HFFc6 (cell line): ENCODE measurements at regions not wholly inside any gene's neighbourhood (a gene's known extent, or its start where the extent isn't known, plus 50 kb on each side); places are given as distances from the start of the nearest gene placed in this dataset.

Source experiments
- DNase-seq: peaks from one replicate; pipeline ENCODE4 v3.0.0-alpha.2; 2018
- H3K27ac Mint-ChIP-seq: 2 replicates; pipeline ENCODE4 v1.8.0; 2020; ENCODE audit warnings: mild to moderate bottlenecking, mixed read lengths
- H3K27me3 Mint-ChIP-seq: 2 replicates; pipeline ENCODE4 v1.8.0; 2021; ENCODE audit warnings: mild to moderate bottlenecking, moderate library complexity, mixed read lengths; ENCODE audit not compliant: insufficient read depth
- H3K36me3 Mint-ChIP-seq: 2 replicates; pipeline ENCODE4 v1.8.0; 2021; ENCODE audit warnings: low read depth, mixed read lengths
- H3K4me1 Mint-ChIP-seq: 2 replicates; pipeline ENCODE4 v1.8.0; 2020; ENCODE audit warnings: low read depth, mixed read lengths
- H3K4me3 Mint-ChIP-seq: 2 replicates; pipeline ENCODE4 v1.8.0; 2020; ENCODE audit warnings: mild to moderate bottlenecking, moderate library complexity, mixed read lengths
- H3K9me3 Mint-ChIP-seq: 2 replicates; pipeline ENCODE4 v1.8.0; 2020; ENCODE audit warnings: mild to moderate bottlenecking, mixed read lengths
- CTCF ChIP-seq: fragments of 200-600 bp; sonication (generic); IDR thresholded peaks from 2 replicates; pipeline ENCODE4 v1.5.0; 2021; ENCODE audit warnings: antibody characterized with exemption, mild to moderate bottlenecking

GRCh38 chr5:107025712-107026497, 644.8 kb downstream of the EFNA5 start:
- Mint-ChIP-seq H3K27me3 (no peaks in the 10 kb centered on the region), H3K36me3 (no peaks in the 10 kb centered on the region), H3K4me1 (no peaks in the 10 kb centered on the region), H3K9me3 (peaks cover 32% of the 10 kb centered on the region), H3K4me3 (no peak overlapping the region), H3K27ac (no peak overlapping the region)
- no peak for TF ChIP-seq CTCF
- no peak for DNase-seq

GRCh38 chr5:107023732-107024131, 647.0 kb downstream of the EFNA5 start:
- Mint-ChIP-seq H3K36me3 (no peaks in the 10 kb centered on the region), H3K27me3 (no peaks in the 10 kb centered on the region), H3K27ac (no peak overlapping the region), H3K9me3 (peaks cover 40% of the 10 kb centered on the region), H3K4me3 (no peak overlapping the region), H3K4me1 (no peaks in the 10 kb centered on the region)
- no peak for DNase-seq
- TF ChIP-seq CTCF, result no peak

- H3K27me3 Mint-ChIP-seq, result no peaks in the 10 kb centered on the region
- H3K9me3 Mint-ChIP-seq, result peaks cover 47% of the 10 kb centered on the region
- no peak overlapping the region for H3K4me3 Mint-ChIP-seq
- H3K36me3 Mint-ChIP-seq, result no peaks in the 10 kb centered on the region
- DNase-seq, result no peak
- H3K27ac Mint-ChIP-seq, result no peak overlapping the region
- no peak for TF ChIP-seq CTCF
- no peaks in the 10 kb centered on the region for H3K4me1 Mint-ChIP-seq
Observed at GRCh38 chr5:107021575-107021974, 649.2 kb downstream of the EFNA5 start.

- H3K27ac Mint-ChIP-seq, result no peak overlapping the region
Observed at GRCh38 chr5:107020626-107021025, 650.1 kb downstream of the EFNA5 start.

GRCh38 chr5:107017616-107018015, 653.1 kb downstream of the EFNA5 start:
- Mint-ChIP-seq H3K27me3 (no peaks in the 10 kb centered on the region; the same call in 1 of the 2 replicates), H3K36me3 (no peaks in the 10 kb centered on the region), H3K27ac (no peak overlapping the region), H3K4me3 (no peak overlapping the region), H3K4me1 (no peaks in the 10 kb centered on the region), H3K9me3 (peaks cover 57% of the 10 kb centered on the region)
- no peak for DNase-seq
- no peak for TF ChIP-seq CTCF

More at GRCh38 chr5:107020626-107021025, 650.1 kb downstream of the EFNA5 start:
- Mint-ChIP-seq H3K4me1 (no peaks in the 10 kb centered on the region), H3K36me3 (no peaks in the 10 kb centered on the region), H3K27me3 (no peaks in the 10 kb centered on the region), H3K9me3 (peaks cover 47% of the 10 kb centered on the region), H3K4me3 (no peak overlapping the region)
- DNase-seq, result no peak
- TF ChIP-seq CTCF, result no peak
